ENCODE measurements at regions not wholly inside any gene's neighbourhood (a gene's known extent, or its start where the extent isn't known, plus 50 kb on each side); places are given as distances from the start of the nearest gene placed in this dataset.
"Not testable (repeated sequence)": the region's sequence is repeated elsewhere in the genome, so short reads cannot be mapped to it uniquely, and the experiment has no call there.

DNA sequence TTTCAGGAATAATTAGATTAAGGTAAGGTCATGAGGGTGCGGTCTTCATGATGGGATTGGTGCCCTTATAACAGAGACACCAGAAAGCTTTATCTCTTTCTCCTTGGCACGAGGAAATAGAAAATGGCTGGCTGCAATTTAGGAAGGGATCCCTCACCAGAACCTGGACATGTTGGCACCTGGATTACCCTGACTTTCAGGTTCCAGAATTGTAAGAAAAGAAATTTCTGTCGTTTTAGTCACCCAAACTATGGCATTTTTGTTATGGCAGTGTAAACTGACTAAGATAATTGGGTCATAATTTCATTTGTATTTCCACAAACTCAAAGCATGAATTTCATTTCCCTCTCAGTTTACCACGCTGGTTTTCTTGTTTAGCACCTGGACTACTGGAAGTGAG, 473.6 kb downstream of the PTH2R start:
- no peaks in the 10 kb centered on the region for H3K4me1 ChIP-seq
- no peak overlapping the region for H3K4me3 ChIP-seq
- no peaks in the 10 kb centered on the region for H3K27me3 ChIP-seq
- intact Hi-C loops (cut with DNase I) = no loop called here
- DNase-seq (ENCODE audit: low spot score in 2 of 2) = no peak
- H3K27ac ChIP-seq = no peak overlapping the region
- no peaks in the 10 kb centered on the region for H3K9me3 ChIP-seq
- TF ChIP-seq, protein P1, sequence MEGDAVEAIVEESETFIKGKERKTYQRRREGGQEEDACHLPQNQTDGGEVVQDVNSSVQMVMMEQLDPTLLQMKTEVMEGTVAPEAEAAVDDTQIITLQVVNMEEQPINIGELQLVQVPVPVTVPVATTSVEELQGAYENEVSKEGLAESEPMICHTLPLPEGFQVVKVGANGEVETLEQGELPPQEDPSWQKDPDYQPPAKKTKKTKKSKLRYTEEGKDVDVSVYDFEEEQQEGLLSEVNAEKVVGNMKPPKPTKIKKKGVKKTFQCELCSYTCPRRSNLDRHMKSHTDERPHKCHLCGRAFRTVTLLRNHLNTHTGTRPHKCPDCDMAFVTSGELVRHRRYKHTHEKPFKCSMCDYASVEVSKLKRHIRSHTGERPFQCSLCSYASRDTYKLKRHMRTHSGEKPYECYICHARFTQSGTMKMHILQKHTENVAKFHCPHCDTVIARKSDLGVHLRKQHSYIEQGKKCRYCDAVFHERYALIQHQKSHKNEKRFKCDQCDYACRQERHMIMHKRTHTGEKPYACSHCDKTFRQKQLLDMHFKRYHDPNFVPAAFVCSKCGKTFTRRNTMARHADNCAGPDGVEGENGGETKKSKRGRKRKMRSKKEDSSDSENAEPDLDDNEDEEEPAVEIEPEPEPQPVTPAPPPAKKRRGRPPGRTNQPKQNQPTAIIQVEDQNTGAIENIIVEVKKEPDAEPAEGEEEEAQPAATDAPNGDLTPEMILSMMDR (IDR thresholded peaks at IDR 0.05) = no peak
- H3K36me3 ChIP-seq = no peaks in the 10 kb centered on the region

DNA sequence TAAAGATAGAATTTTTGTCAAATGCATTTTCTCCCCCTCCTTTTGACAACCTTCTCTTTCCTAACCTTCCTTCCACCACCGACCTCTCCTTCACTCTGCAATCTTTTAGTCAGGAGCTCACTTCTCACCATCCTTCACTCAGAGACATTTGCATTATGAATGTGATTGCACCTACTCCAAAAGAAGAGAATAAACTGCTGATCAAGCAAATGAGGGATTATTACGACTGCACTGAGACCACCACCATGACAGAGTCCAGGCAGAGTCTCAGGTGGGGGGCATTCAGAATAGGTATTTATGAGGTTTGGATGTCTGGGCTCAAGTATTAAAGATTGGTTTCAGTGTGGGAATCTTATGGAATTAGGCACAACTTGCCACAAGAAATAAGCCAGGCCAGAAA, 483.9 kb downstream of the PTH2R start:
- DNase-seq (ENCODE audit: low spot score in 2 of 2) = no peak
- Histone ChIP-seq H3K36me3 (no peaks in the 10 kb centered on the region), H3K4me1 (no peaks in the 10 kb centered on the region), H3K9me3 (no peaks in the 10 kb centered on the region), H3K27me3 (no peaks in the 10 kb centered on the region), H3K27ac (no peak overlapping the region), H3K4me3 (no peak overlapping the region)
- intact Hi-C loops (cut with DNase I) = no loop called here
- TF ChIP-seq, protein P1 (IDR thresholded peaks at IDR 0.05) = no peak

DNA sequence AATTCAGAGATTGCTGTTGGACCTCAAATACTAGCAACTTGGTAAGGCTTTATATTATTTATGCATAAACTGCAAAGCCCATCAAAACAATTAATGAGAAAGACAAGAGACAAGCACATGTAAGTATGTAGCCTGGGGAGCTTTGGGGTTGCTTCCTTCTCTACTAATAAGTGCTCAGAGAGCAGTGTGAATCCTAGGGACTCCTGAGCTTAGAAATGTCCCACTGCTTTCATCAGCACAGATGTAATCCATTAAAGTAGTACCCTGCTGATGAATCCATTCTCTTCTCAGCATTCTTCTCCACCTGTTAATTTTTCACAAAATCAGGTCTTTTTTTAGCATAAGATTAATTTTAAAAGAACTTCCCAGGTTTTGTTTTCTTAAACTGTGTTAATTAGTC, 485.6 kb downstream of the PTH2R start:
- Histone ChIP-seq H3K9me3 (no peaks in the 10 kb centered on the region), H3K4me1 (no peaks in the 10 kb centered on the region), H3K27me3 (no peaks in the 10 kb centered on the region), H3K27ac (no peak overlapping the region), H3K36me3 (no peaks in the 10 kb centered on the region), H3K4me3 (no peak overlapping the region)
- TF ChIP-seq, protein P1 (IDR thresholded peaks at IDR 0.05) = no peak
- intact Hi-C loops (cut with DNase I) = no loop called here
- no peak for DNase-seq (ENCODE audit: low spot score in 2 of 2)

DNA sequence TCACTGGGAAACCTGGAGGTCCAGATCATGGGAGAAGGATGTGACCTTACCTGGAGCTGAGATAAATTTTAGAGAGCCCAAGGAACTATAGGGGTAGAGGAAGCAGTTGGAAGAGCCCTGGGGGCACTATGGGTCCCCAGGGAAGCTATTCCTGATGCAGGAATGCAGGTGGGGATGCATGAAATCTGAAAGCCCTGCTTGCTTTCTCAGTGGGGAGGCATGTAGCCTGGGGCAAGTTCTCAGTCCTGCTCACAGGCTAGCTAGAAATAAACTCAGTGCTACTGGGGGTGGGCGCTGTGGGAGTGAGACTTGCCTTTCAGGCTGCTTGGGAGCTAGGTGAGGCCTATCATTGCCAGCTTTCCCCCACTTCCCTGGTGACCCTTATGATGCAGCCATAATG, 499.7 kb downstream of the PTH2R start:
- no peak for DNase-seq (ENCODE audit: low spot score in 2 of 2)
- intact Hi-C loops (cut with DNase I) = no loop called here
- no peaks in the 10 kb centered on the region for H3K36me3 ChIP-seq
- H3K9me3 ChIP-seq = no peaks in the 10 kb centered on the region
- H3K4me1 ChIP-seq = no peaks in the 10 kb centered on the region
- H3K27me3 ChIP-seq = no peaks in the 10 kb centered on the region
- H3K27ac ChIP-seq = no peak overlapping the region
- H3K4me3 ChIP-seq = no peak overlapping the region
- TF ChIP-seq, protein P1 (IDR thresholded peaks at IDR 0.05) = no peak

DNA sequence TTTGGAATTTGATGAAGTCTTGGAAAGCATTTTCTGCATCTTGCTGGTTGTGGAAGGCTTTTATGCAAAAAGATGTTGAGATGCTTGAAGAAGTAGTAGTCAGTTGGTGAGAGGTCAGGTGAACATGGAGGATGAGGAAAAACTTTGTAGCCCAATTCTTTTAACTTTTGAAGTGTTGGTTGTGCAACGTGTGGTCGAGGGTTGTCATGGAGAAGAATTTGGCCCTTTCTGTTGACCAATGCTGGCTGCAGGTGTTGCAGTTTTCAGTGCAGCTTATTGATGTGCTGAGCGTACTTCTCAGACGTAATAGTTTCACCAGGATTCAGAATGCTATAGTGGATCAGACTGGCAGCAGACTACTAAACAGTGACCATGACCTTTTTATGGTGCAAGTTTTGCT, 508.4 kb upstream of the MAP2 start:
- TF ChIP-seq, protein P1 (IDR thresholded peaks at IDR 0.05) = no peak
- Histone ChIP-seq H3K9me3 (no peaks in the 10 kb centered on the region), H3K4me1 (no peaks in the 10 kb centered on the region), H3K27me3 (no peaks in the 10 kb centered on the region), H3K4me3 (no peak overlapping the region), H3K36me3 (no peaks in the 10 kb centered on the region), H3K27ac (no peak overlapping the region)
- intact Hi-C loops (cut with DNase I) = no loop called here
- no peak for DNase-seq (ENCODE audit: low spot score in 2 of 2)

DNA sequence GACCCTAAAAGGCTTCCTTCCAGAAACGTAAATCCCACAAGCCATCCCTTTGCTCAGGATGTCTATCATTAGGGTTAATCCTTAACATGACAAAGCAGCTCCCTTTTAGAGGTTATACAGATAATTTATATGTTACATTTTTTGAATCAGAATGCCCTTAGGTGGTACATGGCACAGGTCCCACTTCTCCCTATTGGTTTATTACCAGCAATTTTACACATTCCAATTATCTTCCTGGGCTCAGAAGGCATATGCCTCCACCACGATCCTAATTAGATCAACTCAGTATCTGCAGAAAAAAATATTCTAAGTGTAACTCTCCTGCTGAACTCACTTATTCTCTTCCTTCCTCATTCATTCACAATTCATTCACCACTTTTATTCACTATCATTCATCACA, 507.0 kb upstream of the MAP2 start:
- intact Hi-C loops (cut with DNase I) = no loop called here
- TF ChIP-seq, protein P1 (IDR thresholded peaks at IDR 0.05) = no peak
- no peak overlapping the region for H3K27ac ChIP-seq
- H3K4me3 ChIP-seq = no peak overlapping the region
- H3K36me3 ChIP-seq = no peaks in the 10 kb centered on the region
- H3K27me3 ChIP-seq = no peaks in the 10 kb centered on the region
- H3K9me3 ChIP-seq = no peaks in the 10 kb centered on the region
- no peak for DNase-seq (ENCODE audit: low spot score in 2 of 2)
- no peaks in the 10 kb centered on the region for H3K4me1 ChIP-seq

DNA sequence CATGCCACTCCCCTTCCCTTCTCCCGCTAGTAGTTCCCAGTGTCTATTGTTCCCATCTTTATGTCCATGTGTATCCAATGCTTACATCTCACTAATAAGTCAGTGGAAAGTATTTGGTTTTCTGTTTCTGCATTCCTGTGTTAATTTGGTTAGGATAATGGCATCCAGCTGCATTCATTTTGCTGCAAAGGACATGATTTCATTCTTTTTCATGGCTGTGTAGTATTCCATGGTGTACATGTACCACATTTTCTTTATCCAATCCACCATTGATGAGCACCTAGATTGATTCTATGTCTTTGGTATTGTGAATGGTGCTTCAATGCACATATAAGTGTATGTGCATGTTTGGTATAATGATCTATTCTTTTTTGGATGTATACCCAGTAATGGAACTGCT, 502.5 kb upstream of the MAP2 start:
- H3K27ac ChIP-seq; intact Hi-C loops (cut with DNase I); H3K4me3 ChIP-seq; H3K4me1 ChIP-seq; H3K27me3 ChIP-seq; H3K9me3 ChIP-seq; DNase-seq (ENCODE audit: low spot score in 2 of 2); H3K36me3 ChIP-seq: not testable (repeated sequence)
